PC-9 (cell line): ENCODE measurements at regions not wholly inside any gene's neighbourhood (a gene's known extent, or its start where the extent isn't known, plus 50 kb on each side); places are given as distances from the start of the nearest gene placed in this dataset.

Experiments
- BruUV-seq: library from RNA; stranded (reverse); fragments of 400-500 nt; replicated peaks from 2 replicates; lab custom pipeline; 2021; lab: Mats Ljungman, UMichigan
- CTCF ChIA-PET: fragments of 300-600 bp; sonication (Branson Sonifier 250); formaldehyde crosslinking; loops from one replicate; lab custom pipeline; 2022; ENCODE audit warnings: antibody characterized with exemption; lab: Charles Lee
- POLR2A ChIA-PET: fragments of 300-600 bp; sonication (Branson Sonifier 250); formaldehyde crosslinking; loops from one replicate; lab custom pipeline; 2022; ENCODE audit warnings: antibody characterized with exemption; ENCODE audit not compliant: unreplicated experiment; lab: Charles Lee
- DNase-seq, 2 experiments: peaks; one replicate each; pipeline versions ENCODE4 v3.0.0 to v3.0.0-alpha.2; 2015 to 2022; ENCODE audit warnings: mixed read lengths in 1 of 2
- H2AFZ ChIP-seq: fragments of 200-600 bp; sonication (generic); 2 replicates; pipeline ENCODE4 v1.8.1; 2017; ENCODE audit warnings: antibody characterized with exemption
- H3F3A ChIP-seq: fragments of 200-600 bp; sonication (generic); 2 replicates; pipeline ENCODE4 v1.8.1; 2017; ENCODE audit warnings: antibody characterized with exemption, mild to moderate bottlenecking, low read depth; ENCODE audit not compliant: insufficient read depth
- H3K27ac ChIP-seq: fragments of 200-600 bp; sonication (generic); 2 replicates; pipeline ENCODE4 v1.6.1; 2016; ENCODE audit warnings: mixed run types
- H3K27me3 ChIP-seq: fragments of 200-600 bp; sonication (generic); 2 replicates; pipeline ENCODE4 v1.6.1; 2016; ENCODE audit warnings: low read depth, mixed run types; ENCODE audit not compliant: insufficient read depth
- H3K36me3 ChIP-seq: fragments of 200-600 bp; sonication (generic); 2 replicates; pipeline ENCODE4 v1.6.1; 2016; ENCODE audit warnings: low read depth, mixed run types
- H3K4me1 ChIP-seq: fragments of 200-600 bp; sonication (generic); replicated peaks from 2 replicates; pipeline ENCODE4 v1.6.1; 2016; ENCODE audit warnings: mixed run types; ENCODE audit not compliant: insufficient read depth
- H3K4me2 ChIP-seq: fragments of 200-600 bp; sonication (generic); 2 replicates; pipeline ENCODE4 v1.6.1; 2017; ENCODE audit warnings: mixed run types
- H3K4me3 ChIP-seq: fragments of 200-600 bp; sonication (generic); 2 replicates; pipeline ENCODE4 v1.6.1; 2016; ENCODE audit warnings: mixed run types
- H3K79me2 ChIP-seq: fragments of 200-600 bp; sonication (generic); 2 replicates; pipeline ENCODE4 v1.6.1; 2017; ENCODE audit warnings: low read depth, mixed run types
- H3K9me2 ChIP-seq: fragments of 200-600 bp; sonication (generic); 2 replicates; pipeline ENCODE4 v1.8.1; 2017; ENCODE audit warnings: mild to moderate bottlenecking; ENCODE audit not compliant: insufficient read depth
- H3K9me3 ChIP-seq: fragments of 200-600 bp; sonication (generic); 2 replicates; pipeline ENCODE4 v1.8.1; 2016; ENCODE audit warnings: low read depth; ENCODE audit not compliant: insufficient read depth
- H4K20me1 ChIP-seq: fragments of 200-600 bp; sonication (generic); 2 replicates; pipeline ENCODE4 v1.8.1; 2017; ENCODE audit not compliant: insufficient read depth
- EZH2 ChIP-seq: fragments of 200-600 bp; sonication (generic); IDR thresholded peaks from 2 replicates; pipeline ENCODE4 v1.8.0; 2017; ENCODE audit warnings: antibody characterized with exemption, low read depth
- intact Hi-C: fragments of 100-400 bp; cut with micrococcal nuclease; formaldehyde crosslinking; loops from one replicate; pipeline ENCODE4 v1.10.0; 2022; ENCODE audit not compliant: unreplicated experiment
- TF ChIP-seq, protein P1 (sequence below): fragments of 200-600 bp; sonication (generic); conservative IDR thresholded peaks from 2 replicates; pipeline ENCODE4 v1.6.1; 2017; ENCODE audit warnings: mixed run types, antibody characterized with exemption, mild to moderate bottlenecking, moderate library complexity

DNA sequence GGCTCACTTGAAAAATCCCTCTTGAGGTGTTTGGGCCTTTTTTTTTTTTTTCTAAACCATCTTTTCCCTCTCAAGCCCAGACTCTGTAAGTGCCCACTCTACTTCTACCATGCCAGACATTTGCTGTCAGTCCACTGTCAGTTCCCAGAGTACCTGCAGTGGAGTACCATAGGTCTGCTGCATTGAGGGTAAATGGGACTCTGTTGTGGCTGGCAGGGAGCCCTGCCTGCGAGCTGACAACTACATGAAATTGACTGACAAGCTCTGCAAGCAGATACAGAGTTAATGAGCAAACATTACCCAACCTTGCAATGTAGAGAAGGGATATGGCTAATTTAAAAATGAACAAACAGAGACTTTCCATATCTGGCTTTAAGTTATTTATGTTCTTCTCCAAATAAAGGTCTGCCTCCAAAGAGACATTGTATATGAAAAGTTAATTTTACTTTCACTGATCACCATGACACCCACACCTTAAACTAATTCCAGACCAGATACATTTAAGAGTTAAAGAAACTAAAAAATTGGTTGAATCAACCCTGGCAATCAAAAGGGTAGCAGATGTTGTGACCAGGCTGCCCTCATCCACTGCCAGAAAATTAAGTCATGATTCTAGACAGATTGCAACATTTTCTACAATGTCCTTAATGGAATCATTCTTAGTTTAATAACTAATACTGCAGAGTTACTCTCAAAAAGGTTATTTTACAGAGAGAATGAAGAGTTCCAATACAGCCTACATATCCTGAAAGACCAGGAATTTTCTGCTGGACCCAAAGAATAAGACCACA lies 100.4 kb upstream of the PAM start:
- Histone ChIP-seq H3F3A (no peaks in the 10 kb centered on the region), H3K9me2 (no peaks in the 10 kb centered on the region), H3K79me2 (no peaks in the 10 kb centered on the region), H3K4me3 (no peak overlapping the region), H3K36me3 (no peaks in the 10 kb centered on the region), H3K9me3 (no peaks in the 10 kb centered on the region), H3K27me3 (no peaks in the 10 kb centered on the region), H3K4me2 (no peak overlapping the region), H3K27ac (no peak overlapping the region), H2AFZ (no peak overlapping the region), H4K20me1 (no peaks in the 10 kb centered on the region), H3K4me1 (peaks cover 8% of the 10 kb centered on the region)
- no peak for TF ChIP-seq EZH2
- TF ChIP-seq, protein P1, sequence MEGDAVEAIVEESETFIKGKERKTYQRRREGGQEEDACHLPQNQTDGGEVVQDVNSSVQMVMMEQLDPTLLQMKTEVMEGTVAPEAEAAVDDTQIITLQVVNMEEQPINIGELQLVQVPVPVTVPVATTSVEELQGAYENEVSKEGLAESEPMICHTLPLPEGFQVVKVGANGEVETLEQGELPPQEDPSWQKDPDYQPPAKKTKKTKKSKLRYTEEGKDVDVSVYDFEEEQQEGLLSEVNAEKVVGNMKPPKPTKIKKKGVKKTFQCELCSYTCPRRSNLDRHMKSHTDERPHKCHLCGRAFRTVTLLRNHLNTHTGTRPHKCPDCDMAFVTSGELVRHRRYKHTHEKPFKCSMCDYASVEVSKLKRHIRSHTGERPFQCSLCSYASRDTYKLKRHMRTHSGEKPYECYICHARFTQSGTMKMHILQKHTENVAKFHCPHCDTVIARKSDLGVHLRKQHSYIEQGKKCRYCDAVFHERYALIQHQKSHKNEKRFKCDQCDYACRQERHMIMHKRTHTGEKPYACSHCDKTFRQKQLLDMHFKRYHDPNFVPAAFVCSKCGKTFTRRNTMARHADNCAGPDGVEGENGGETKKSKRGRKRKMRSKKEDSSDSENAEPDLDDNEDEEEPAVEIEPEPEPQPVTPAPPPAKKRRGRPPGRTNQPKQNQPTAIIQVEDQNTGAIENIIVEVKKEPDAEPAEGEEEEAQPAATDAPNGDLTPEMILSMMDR = no peak
- intact Hi-C loops = no loop called here
- no peak for DNase-seq
- ChIA-PET POLR2A (no interaction called here), CTCF (no interaction called here)
- BruUV-seq = no TSS peak

DNA sequence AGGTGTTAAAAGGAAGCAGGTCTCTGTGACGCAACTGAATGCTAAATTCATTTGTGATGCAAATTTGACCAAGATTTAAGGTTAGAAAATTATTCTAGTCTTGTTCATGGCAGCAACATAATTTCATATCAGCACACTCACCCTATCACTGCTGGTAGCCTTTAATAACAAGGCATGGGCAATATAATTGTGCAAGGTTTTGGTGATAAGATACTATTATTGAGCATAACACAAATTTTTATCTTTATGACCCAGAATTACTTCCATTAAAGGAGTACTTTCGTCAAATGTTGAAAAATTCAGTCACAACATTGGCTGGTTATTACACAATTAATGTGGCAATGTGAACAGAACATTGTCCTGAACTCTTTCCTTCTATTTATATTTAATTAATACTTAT lies 96.0 kb upstream of the PAM start:
- DNase-seq = no peak
- intact Hi-C loops = loop anchor here (1.0 kb wide), 1 partner anchor 14 kb away; no protein-coding TSS in a partner anchor
- Histone ChIP-seq H3K4me1 (peaks cover 3% of the 10 kb centered on the region), H2AFZ (no peak overlapping the region), H3K9me2 (no peaks in the 10 kb centered on the region), H4K20me1 (no peaks in the 10 kb centered on the region), H3K79me2 (no peaks in the 10 kb centered on the region), H3K4me3 (no peak overlapping the region), H3K4me2 (no peak overlapping the region), H3K27me3 (no peaks in the 10 kb centered on the region), H3K27ac (no peak overlapping the region), H3F3A (peaks cover 5% of the 10 kb centered on the region; the same call in 1 of the 2 replicates), H3K9me3 (no peaks in the 10 kb centered on the region), H3K36me3 (no peaks in the 10 kb centered on the region)
- TF ChIP-seq, protein P1 = no peak
- no peak for TF ChIP-seq EZH2
- POLR2A ChIA-PET = no interaction called here
- BruUV-seq = no TSS peak
- CTCF ChIA-PET = interaction anchor here (1.1 kb wide), 1 partner anchor 91 kb away, joined by 4 read pairs; no protein-coding TSS in a partner anchor

DNA sequence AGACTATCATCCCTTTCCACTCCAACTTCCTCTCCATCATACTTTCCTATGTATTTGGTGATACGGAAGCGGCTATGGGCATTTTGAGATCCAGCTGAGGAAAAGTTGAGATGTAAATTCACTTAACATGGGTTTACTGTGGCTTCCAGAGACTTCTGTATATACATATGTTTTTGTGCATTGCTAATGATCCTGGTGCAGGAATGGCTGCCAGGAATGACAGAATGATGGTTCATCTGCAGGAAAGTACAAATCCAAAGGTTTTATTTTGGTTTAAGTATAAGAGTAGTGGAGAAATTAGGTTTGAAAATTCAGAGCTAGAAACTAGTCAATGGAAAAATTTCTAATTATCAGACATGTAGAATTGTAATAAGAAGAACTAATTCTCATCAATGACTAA lies 95.0 kb upstream of the PAM start:
- Histone ChIP-seq H3K4me3 (no peak overlapping the region), H2AFZ (no peak overlapping the region), H3K27me3 (no peaks in the 10 kb centered on the region), H3K4me1 (peaks cover 8% of the 10 kb centered on the region), H3K9me2 (no peaks in the 10 kb centered on the region), H4K20me1 (no peaks in the 10 kb centered on the region), H3K36me3 (no peaks in the 10 kb centered on the region), H3K9me3 (no peaks in the 10 kb centered on the region), H3K79me2 (no peaks in the 10 kb centered on the region), H3F3A (peaks cover 7% of the 10 kb centered on the region; the same call in 1 of the 2 replicates), H3K27ac (no peak overlapping the region), H3K4me2 (no peak overlapping the region)
- DNase-seq = no peak
- intact Hi-C loops = loop anchor here (10.0 kb wide), 1 partner anchor 475 kb away; no protein-coding TSS in a partner anchor
- no TSS peak for BruUV-seq
- ChIA-PET POLR2A (no interaction called here), CTCF (no interaction called here)
- no peak for TF ChIP-seq EZH2
- TF ChIP-seq, protein P1 = no peak
